ENCODE measurements at regions not wholly inside any gene's neighbourhood (a gene's known extent, or its start where the extent isn't known, plus 50 kb on each side); places are given as distances from the start of the nearest gene placed in this dataset.

GRCh38 chr5:133744960-133745308, 132.6 kb upstream of the FSTL4 start:
- H3K9me3 ChIP-seq (ENCODE audit: severe bottlenecking), result no peaks in the 10 kb centered on the region
- H3K36me3 ChIP-seq (ENCODE audit: low read depth), result no peaks in the 10 kb centered on the region
- H3K27ac ChIP-seq (ENCODE audit: poor library complexity, severe bottlenecking), result no peak overlapping the region
- no peaks in the 10 kb centered on the region for H3K4me1 ChIP-seq (ENCODE audit: insufficient read depth, poor library complexity, severe bottlenecking)
- DNase-seq (ENCODE audit: low spot score) (no peak), ATAC-seq (ENCODE audit: low read depth) (no peak)
- no peak for TF ChIP-seq CTCF (IDR thresholded peaks at IDR 0.05; ENCODE audit: poor library complexity, severe bottlenecking)
- no peak overlapping the region for H3K4me3 ChIP-seq (ENCODE audit: severe bottlenecking)
- H3K27me3 ChIP-seq (ENCODE audit: insufficient read depth, poor library complexity, severe bottlenecking), result no peaks in the 10 kb centered on the region

GRCh38 chr5:133744051-133744959, 132.0 kb upstream of the FSTL4 start:
- Histone ChIP-seq H3K27me3 (ENCODE audit: insufficient read depth, poor library complexity, severe bottlenecking) (no peaks in the 10 kb centered on the region), H3K4me1 (ENCODE audit: insufficient read depth, poor library complexity, severe bottlenecking) (no peaks in the 10 kb centered on the region), H3K4me3 (ENCODE audit: severe bottlenecking) (no peak overlapping the region), H3K36me3 (ENCODE audit: low read depth) (no peaks in the 10 kb centered on the region), H3K9me3 (ENCODE audit: severe bottlenecking) (no peaks in the 10 kb centered on the region), H3K27ac (ENCODE audit: poor library complexity, severe bottlenecking) (no peak overlapping the region)
- DNase-seq (ENCODE audit: low spot score), result no peak
- no peak for ATAC-seq (ENCODE audit: low read depth)
- TF ChIP-seq CTCF (IDR thresholded peaks at IDR 0.05; ENCODE audit: poor library complexity, severe bottlenecking), result no peak

- Histone ChIP-seq H3K9me3 (ENCODE audit: severe bottlenecking) (no peaks in the 10 kb centered on the region), H3K36me3 (ENCODE audit: low read depth) (no peaks in the 10 kb centered on the region), H3K27me3 (ENCODE audit: insufficient read depth, poor library complexity, severe bottlenecking) (no peaks in the 10 kb centered on the region), H3K4me1 (ENCODE audit: insufficient read depth, poor library complexity, severe bottlenecking) (peaks cover 10% of the 10 kb centered on the region), H3K27ac (ENCODE audit: poor library complexity, severe bottlenecking) (no peak overlapping the region), H3K4me3 (ENCODE audit: severe bottlenecking) (no peak overlapping the region)
- ATAC-seq (ENCODE audit: low read depth) (no peak), DNase-seq (ENCODE audit: low spot score) (no peak)
- TF ChIP-seq CTCF (IDR thresholded peaks at IDR 0.05; ENCODE audit: poor library complexity, severe bottlenecking), result no peak
These were observed 130.2 kb upstream of the FSTL4 start for GRCh38 chr5:133742431-133742988.

- ATAC-seq (ENCODE audit: low read depth) (no peak), DNase-seq (ENCODE audit: low spot score) (no peak)
- H3K9me3 ChIP-seq (ENCODE audit: severe bottlenecking), result no peaks in the 10 kb centered on the region
- H3K27ac ChIP-seq (ENCODE audit: poor library complexity, severe bottlenecking), result no peak overlapping the region
- H3K4me3 ChIP-seq (ENCODE audit: severe bottlenecking), result no peak overlapping the region
- peaks cover 10% of the 10 kb centered on the region for H3K4me1 ChIP-seq (ENCODE audit: insufficient read depth, poor library complexity, severe bottlenecking)
- no peaks in the 10 kb centered on the region for H3K27me3 ChIP-seq (ENCODE audit: insufficient read depth, poor library complexity, severe bottlenecking)
- TF ChIP-seq CTCF (IDR thresholded peaks at IDR 0.05; ENCODE audit: poor library complexity, severe bottlenecking), result no peak
- H3K36me3 ChIP-seq (ENCODE audit: low read depth), result no peaks in the 10 kb centered on the region
These were observed 129.5 kb upstream of the FSTL4 start for GRCh38 chr5:133741818-133742355.

Data from RWPE2 (cell line).